Calu3 (cell line): ENCODE measurements at regions not wholly inside any gene's neighbourhood (a gene's known extent, or its start where the extent isn't known, plus 50 kb on each side); places are given as distances from the start of the nearest gene placed in this dataset.

Experiments used
- BruUV-seq: library from RNA; stranded (reverse); fragments of 400-500 nt; replicated peaks from 2 replicates; lab custom pipeline; 2021; lab: Mats Ljungman, UMichigan
- CTCF ChIA-PET: fragments of 300-600 bp; sonication (Branson Sonifier 250); formaldehyde crosslinking; loops from one replicate; lab custom pipeline; 2022; ENCODE audit warnings: antibody characterized with exemption; lab: Charles Lee
- DNase-seq: peaks from one replicate; pipeline ENCODE4 v3.0.0; 2022
- H3K27ac Mint-ChIP-seq: one replicate; pipeline ENCODE4 v1.8.0; 2022; ENCODE audit warnings: mixed read lengths; ENCODE audit not compliant: unreplicated experiment
- H3K27me3 Mint-ChIP-seq: one replicate; pipeline ENCODE4 v1.8.0; 2022; ENCODE audit warnings: mixed read lengths; ENCODE audit not compliant: unreplicated experiment
- H3K36me3 Mint-ChIP-seq: one replicate; pipeline ENCODE4 v1.8.0; 2022; ENCODE audit warnings: mild to moderate bottlenecking, moderate library complexity, mixed read lengths; ENCODE audit not compliant: insufficient read depth, unreplicated experiment
- H3K4me1 Mint-ChIP-seq: one replicate; pipeline ENCODE4 v1.8.0; 2022; ENCODE audit warnings: mild to moderate bottlenecking, low read depth, mixed read lengths; ENCODE audit not compliant: unreplicated experiment
- H3K4me3 Mint-ChIP-seq: one replicate; pipeline ENCODE4 v1.8.0; 2022; ENCODE audit warnings: mild to moderate bottlenecking, low read depth, moderate library complexity, mixed read lengths; ENCODE audit not compliant: unreplicated experiment
- H3K9me3 Mint-ChIP-seq: one replicate; pipeline ENCODE4 v1.8.0; 2022; ENCODE audit warnings: low read depth, mixed read lengths; ENCODE audit not compliant: unreplicated experiment
- intact Hi-C: fragments of 100-400 bp; cut with micrococcal nuclease; formaldehyde crosslinking; loops from one replicate; pipeline ENCODE4 v1.10.0; 2022; ENCODE audit not compliant: unreplicated experiment
- TF ChIP-seq, protein P1 (sequence below): fragments of 200-600 bp; IDR thresholded peaks from one replicate; pipeline ENCODE4 v1.8.0; 2022; ENCODE audit warnings: antibody characterized with exemption; ENCODE audit not compliant: unreplicated experiment

DNA sequence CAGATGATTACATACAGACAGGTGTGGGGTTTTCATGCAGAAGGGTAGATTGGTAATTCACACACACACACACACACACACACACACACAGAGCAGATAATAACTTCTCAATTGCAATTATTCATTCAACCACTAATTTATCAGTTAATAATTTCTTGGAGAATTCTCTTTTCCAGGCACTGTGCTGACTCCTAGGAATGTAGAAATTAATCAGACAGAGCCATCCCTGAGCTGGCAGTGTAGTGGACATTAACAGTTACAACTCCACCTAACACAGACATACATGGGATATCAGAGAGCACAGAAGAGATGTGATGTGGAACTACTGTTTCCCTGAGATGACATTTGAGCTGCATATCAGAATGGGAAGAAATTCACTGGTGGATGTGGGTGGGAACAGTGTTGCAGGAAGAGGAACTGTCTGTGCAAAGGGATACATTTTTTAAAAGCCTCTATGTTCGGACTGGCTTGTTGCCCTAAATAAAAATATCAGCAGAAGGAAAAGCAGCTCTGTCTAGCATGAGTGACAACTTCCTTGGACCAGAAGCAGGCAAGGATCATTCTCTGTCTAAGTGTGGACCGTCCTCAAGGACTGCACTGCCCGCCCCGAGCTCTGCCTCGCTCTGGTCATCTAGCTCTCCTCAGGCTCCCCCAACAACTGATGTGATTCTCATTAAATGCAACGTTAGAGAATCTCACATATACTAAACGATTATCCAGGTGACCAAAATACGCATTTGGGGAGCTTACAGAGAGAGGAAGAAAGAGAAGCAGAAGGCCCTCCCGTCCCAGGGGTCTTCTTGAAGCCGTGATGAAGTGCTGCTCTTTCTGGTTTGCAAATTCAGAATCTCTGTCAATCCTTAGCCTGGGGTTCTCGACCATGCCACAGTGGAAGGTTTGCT is 173.4 kb upstream of the TRIB2 start:
- Mint-ChIP-seq H3K4me1 (no peaks in the 10 kb centered on the region), H3K36me3 (no peaks in the 10 kb centered on the region), H3K27me3 (no peaks in the 10 kb centered on the region), H3K9me3 (no peaks in the 10 kb centered on the region), H3K27ac (no peak overlapping the region), H3K4me3 (no peak overlapping the region)
- TF ChIP-seq, protein P1, sequence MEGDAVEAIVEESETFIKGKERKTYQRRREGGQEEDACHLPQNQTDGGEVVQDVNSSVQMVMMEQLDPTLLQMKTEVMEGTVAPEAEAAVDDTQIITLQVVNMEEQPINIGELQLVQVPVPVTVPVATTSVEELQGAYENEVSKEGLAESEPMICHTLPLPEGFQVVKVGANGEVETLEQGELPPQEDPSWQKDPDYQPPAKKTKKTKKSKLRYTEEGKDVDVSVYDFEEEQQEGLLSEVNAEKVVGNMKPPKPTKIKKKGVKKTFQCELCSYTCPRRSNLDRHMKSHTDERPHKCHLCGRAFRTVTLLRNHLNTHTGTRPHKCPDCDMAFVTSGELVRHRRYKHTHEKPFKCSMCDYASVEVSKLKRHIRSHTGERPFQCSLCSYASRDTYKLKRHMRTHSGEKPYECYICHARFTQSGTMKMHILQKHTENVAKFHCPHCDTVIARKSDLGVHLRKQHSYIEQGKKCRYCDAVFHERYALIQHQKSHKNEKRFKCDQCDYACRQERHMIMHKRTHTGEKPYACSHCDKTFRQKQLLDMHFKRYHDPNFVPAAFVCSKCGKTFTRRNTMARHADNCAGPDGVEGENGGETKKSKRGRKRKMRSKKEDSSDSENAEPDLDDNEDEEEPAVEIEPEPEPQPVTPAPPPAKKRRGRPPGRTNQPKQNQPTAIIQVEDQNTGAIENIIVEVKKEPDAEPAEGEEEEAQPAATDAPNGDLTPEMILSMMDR = no peak
- DNase-seq = no peak
- intact Hi-C loops = no loop called here
- no TSS peak for BruUV-seq
- CTCF ChIA-PET = no interaction called here

DNA sequence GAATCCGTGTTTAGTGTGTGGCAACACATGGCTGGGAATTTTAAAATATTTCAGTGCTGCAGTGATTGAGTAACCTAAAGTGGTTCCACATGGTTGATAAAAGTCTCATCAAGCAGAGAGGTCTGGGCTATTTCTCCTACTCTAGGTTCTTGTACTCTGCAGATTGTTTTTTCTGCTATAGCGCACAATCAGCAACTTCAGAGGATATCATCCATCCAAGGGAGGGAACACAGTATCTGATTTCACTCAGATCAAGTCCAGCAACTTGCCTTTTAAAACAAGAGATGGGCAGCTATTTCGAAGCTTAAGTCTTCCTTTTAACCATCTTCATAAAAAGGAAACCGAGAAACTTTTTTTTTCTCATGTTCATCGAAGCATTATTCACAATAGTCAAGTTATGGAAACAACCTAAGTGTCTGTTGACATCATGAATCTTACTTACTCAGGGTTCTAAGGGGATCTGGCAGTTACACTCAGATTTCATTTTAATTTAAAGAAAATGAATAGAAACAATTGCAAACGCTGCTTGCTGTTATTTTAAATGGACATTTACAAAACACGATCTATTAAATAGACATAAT is 172.7 kb upstream of the TRIB2 start:
- H3K27ac Mint-ChIP-seq = no peak overlapping the region
- no peaks in the 10 kb centered on the region for H3K36me3 Mint-ChIP-seq
- intact Hi-C loops = no loop called here
- no peak overlapping the region for H3K4me3 Mint-ChIP-seq
- H3K27me3 Mint-ChIP-seq = no peaks in the 10 kb centered on the region
- DNase-seq = no peak
- CTCF ChIA-PET = no interaction called here
- no TSS peak for BruUV-seq
- no peaks in the 10 kb centered on the region for H3K4me1 Mint-ChIP-seq
- TF ChIP-seq, protein P1 = no peak
- H3K9me3 Mint-ChIP-seq = no peaks in the 10 kb centered on the region

DNA sequence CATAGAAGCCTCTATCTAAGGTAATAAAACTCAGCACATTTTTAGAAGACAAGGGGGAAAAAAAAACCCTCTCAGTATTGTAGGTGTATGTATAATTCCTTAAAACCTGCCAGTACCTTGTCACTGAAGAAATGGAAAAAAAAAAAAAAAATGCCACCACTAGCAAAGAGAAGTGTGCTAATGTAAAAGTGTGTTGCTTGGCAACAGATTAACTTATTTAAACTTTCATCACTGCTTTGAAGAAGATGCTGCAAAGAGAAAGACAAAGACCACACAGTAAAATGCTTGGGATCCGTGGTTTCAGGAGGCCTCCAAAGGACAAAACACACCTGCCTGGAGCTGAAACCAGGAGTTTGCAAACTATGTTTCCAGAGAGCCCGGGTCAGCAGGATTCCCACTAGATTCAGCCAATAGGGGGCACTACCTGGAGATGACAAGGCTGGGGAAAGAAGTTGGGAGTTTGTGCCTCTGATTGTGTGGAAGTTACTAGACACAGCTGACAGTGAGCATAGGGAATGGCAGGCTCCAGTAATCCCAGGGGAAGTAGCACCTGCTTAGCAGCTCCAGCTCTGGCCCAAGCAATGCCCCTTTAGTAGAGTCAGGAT is 169.1 kb upstream of the TRIB2 start:
- Mint-ChIP-seq H3K27me3 (no peaks in the 10 kb centered on the region), H3K27ac (no peak overlapping the region), H3K9me3 (no peaks in the 10 kb centered on the region), H3K4me1 (no peaks in the 10 kb centered on the region), H3K36me3 (no peaks in the 10 kb centered on the region), H3K4me3 (no peak overlapping the region)
- CTCF ChIA-PET = no interaction called here
- intact Hi-C loops = no loop called here
- BruUV-seq = no TSS peak
- DNase-seq = no peak
- TF ChIP-seq, protein P1 = no peak

- Mint-ChIP-seq H3K4me1 (no peaks in the 10 kb centered on the region), H3K27ac (no peak overlapping the region), H3K27me3 (no peaks in the 10 kb centered on the region), H3K9me3 (no peaks in the 10 kb centered on the region), H3K4me3 (no peak overlapping the region), H3K36me3 (no peaks in the 10 kb centered on the region)
- BruUV-seq = no TSS peak
- DNase-seq = no peak
- TF ChIP-seq, protein P1 = no peak
- CTCF ChIA-PET = interaction anchor here (0.7 to 1.2 kb wide), 2 partner anchors 167 to 569 kb away, joined by 3 read pairs; no protein-coding TSS in a partner anchor
- intact Hi-C loops = no loop called here
Measured at GRCh38 chr2:12548906-12549305, 167.8 kb upstream of the TRIB2 start.
